ENCODE measurements at regions not wholly inside any gene's neighbourhood (a gene's known extent, or its start where the extent isn't known, plus 50 kb on each side); places are given as distances from the start of the nearest gene placed in this dataset.
A peak's percentile ranks its signal among the peaks of the same experiment; 100 is the strongest.
"Not testable (repeated sequence)": the region's sequence is repeated elsewhere in the genome, so short reads cannot be mapped to it uniquely, and the experiment has no call there.

DNA sequence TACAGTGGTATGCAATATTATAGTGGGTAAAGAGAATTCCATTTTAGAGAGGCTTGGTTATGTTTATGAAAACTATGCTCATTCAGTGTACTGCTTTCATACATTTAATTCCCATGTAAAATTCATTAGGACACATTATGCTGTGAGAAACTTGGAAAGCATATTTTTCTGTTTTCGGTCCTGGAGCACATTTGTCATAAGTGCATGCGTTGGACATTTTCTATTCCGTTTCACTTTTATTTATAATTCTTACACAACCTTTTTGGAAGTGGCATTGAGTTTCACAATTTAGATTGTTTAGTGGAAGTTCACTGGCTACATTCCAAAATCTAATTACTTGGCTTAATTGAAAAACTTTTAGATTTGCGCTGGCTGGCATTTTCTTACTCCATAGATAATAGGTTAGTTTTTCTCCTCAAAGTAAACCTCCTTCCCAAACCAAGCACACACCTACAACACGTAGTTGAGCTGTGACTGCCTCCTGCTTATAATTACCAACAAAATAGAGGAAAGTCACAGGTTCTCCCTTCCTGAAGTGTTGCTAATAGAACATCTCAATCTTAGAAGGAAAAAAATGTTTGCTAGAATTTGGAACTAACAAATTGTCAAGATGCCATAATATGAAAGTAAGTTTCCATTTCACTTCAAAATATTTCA is 938.5 kb downstream of the TRHDE start:
- H3K27ac ChIP-seq = no peak overlapping the region
- TF ChIP-seq, protein P1, sequence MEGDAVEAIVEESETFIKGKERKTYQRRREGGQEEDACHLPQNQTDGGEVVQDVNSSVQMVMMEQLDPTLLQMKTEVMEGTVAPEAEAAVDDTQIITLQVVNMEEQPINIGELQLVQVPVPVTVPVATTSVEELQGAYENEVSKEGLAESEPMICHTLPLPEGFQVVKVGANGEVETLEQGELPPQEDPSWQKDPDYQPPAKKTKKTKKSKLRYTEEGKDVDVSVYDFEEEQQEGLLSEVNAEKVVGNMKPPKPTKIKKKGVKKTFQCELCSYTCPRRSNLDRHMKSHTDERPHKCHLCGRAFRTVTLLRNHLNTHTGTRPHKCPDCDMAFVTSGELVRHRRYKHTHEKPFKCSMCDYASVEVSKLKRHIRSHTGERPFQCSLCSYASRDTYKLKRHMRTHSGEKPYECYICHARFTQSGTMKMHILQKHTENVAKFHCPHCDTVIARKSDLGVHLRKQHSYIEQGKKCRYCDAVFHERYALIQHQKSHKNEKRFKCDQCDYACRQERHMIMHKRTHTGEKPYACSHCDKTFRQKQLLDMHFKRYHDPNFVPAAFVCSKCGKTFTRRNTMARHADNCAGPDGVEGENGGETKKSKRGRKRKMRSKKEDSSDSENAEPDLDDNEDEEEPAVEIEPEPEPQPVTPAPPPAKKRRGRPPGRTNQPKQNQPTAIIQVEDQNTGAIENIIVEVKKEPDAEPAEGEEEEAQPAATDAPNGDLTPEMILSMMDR (conservative IDR thresholded peaks at IDR 0.05) = no peak

DNA sequence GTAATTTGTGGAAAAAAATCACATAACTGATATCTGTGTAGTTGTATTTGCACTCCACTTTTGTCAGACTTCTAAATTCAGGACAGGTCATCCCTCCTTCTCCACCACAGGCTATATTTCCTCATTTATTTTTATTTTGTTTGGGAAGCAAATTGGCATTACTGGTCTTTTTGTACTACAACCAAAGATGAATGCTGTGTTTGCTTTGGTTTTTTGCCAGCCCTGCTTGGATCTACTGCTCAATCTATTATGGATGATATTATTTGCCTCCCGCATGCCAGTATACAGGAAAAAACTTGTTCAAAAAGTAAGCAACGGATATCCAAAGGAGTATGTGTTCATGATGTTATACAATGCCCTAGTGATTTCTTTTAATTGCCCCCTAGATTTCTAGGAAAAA is 948.8 kb downstream of the TRHDE start:
- TF ChIP-seq, protein P1 (conservative IDR thresholded peaks at IDR 0.05) = no peak
- H3K27ac ChIP-seq = peak overlapping the region; percentile 47

DNA sequence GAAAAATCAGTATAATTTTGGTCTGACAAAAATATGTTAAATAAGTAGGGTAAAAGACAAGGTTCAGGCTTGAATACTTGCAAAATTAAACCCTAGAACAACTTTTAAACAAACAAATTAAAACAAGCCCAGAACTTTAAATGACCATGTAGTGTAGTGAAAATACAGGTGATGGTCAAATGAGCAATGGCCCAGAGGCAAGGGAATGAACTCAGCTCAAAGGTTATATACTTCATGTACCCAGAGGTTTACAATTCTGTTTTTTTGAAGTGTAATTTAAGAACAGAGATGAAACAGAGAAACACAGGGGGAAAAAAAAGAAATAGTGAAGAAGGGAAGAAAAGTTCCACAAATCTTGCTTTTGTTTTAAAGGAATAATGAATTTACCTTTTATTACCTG is 949.2 kb downstream of the TRHDE start:
- TF ChIP-seq, protein P1 (conservative IDR thresholded peaks at IDR 0.05) = no peak

DNA sequence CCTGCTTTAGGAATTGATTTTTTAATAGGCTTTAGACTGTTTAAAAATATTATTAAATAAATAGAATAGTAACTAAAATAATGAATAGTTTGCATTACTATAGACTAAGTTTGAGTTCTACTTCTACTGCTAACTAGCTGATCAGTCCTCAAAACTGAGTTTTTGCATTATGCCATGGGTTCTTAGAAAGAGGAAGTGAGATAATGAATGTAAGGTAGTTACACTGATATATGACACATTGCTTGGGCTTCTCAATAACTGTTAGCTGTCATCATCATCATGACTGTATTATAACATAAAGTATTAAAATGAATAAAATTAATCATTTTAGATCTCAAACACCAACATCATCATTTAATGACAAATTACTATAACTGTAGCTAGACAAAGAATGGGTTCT is 949.7 kb downstream of the TRHDE start:
- no peak overlapping the region for H3K27ac ChIP-seq
- TF ChIP-seq, protein P1 (conservative IDR thresholded peaks at IDR 0.05) = no peak

More for the DNA sequence above, 949.2 kb downstream of the TRHDE start:
- peak overlapping the region; percentile 47; the same call in 1 of the 2 replicates for H3K27ac ChIP-seq

DNA sequence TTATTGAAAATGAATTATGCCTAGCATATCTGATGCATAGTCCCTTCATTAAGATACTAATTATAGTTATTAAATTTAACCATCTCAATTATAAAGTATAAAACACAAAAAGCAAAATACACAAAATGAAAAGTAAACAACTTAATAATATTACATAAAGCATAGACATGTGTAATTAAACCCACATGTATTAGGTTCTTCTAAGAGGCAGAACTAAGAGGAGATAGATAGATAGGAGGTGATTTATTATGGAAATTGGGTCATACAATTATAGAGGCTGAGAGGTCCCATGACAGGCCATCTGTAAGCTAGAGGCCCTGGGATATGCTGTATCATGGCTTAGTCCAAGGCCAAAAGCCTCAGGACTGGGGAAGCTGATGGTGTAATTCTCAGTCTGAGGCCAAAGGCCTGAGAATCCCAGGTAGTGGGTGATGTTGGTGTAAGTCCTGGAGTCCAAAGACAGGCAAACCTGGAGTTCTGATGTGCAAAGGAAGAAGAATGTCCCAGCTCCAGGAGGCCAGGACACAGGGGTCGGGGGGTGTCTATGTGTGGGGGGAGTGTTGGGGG is 953.3 kb downstream of the TRHDE start:
- TF ChIP-seq, protein P1 (conservative IDR thresholded peaks at IDR 0.05) = no peak
- H3K27ac ChIP-seq = no peak overlapping the region

DNA sequence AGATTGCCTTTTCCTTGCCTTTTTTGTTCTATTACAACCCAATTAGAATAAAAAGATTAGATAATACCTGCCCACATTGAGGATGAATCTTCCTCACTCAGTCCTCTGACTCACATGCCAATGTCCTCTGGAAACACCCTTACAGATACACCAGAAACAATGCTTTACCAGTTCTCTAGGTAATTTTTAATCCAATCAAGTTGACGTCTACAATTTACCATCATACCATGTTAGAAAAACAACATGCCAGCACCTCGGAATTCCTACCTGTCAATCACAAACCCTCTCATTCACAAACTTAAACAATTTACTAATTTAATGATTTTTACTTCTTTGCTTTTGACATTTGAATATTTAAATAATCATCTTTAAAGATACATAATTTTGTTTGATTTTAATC is 953.8 kb downstream of the TRHDE start:
- TF ChIP-seq, protein P1 (conservative IDR thresholded peaks at IDR 0.05) = no peak
- H3K27ac ChIP-seq = no peak overlapping the region

DNA sequence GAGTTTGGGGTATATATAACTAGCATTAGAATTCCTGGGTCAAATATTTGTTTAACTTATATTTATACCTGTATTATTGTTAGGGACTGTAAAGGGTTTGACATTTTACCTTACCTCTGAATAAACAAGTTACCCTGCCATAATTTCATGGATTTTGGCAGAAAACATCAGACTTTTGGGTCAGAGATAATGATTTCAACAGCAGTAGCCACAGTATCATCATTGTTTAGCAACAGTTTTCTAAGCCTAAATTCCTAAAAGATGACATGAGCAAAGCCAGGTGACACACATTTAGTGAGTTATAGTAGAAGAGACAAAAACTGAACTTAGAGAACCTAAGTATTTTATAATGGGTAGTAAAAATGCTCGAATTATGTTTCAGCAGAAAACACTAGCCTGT is 954.4 kb downstream of the TRHDE start:
- TF ChIP-seq, protein P1 (conservative IDR thresholded peaks at IDR 0.05) = no peak
- no peak overlapping the region for H3K27ac ChIP-seq

DNA sequence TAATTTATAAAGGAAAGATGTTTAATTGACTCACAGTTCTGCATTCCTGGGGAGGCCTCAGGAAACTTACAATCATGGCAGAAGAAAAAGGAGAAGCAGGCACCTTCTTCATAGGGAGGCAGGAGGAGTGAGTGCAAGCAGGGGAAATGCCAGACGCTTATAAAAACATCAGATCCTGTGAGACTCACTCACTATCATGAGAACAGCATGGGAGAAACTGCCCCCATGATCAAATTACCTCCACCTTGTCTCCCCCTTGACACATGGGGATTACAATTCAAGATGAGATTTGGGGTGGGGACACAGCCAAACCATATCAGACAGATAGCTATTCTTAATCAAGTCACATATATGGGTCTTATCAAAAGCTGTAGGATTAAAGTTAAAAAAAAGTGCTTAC is 956.7 kb downstream of the TRHDE start:
- H3K27ac ChIP-seq = not testable (repeated sequence)
